Prostate gland (tissue), 2 donors: ENCODE measurements at regions not wholly inside any gene's neighbourhood (a gene's known extent, or its start where the extent isn't known, plus 50 kb on each side); places are given as distances from the start of the nearest gene placed in this dataset.
"Not testable (repeated sequence)": the region's sequence is repeated elsewhere in the genome, so short reads cannot be mapped to it uniquely, and the experiment has no call there.

Experiments
- POLR2AphosphoS5 ChIP-seq: sonication (generic); formaldehyde crosslinking; IDR thresholded peaks from one replicate; pipeline ENCODE4 v1.6.1; 2017; ENCODE audit warnings: antibody characterized with exemption
- TF ChIP-seq, protein P1 (sequence below), 4 experiments: fragments of 200-600 bp in 2 of 4; fragments of 450-650 bp in 2 of 4; sonication (generic) in 2 of 4; IDR thresholded peaks; 1 replicate in 3 of 4; 2 replicates in 1 of 4; pipeline ENCODE4 v1.5.1; 2016 to 2019; ENCODE audit warnings: antibody characterized with exemption in 4 of 4, mild to moderate bottlenecking in 2 of 4, moderate library complexity in 2 of 4

DNA sequence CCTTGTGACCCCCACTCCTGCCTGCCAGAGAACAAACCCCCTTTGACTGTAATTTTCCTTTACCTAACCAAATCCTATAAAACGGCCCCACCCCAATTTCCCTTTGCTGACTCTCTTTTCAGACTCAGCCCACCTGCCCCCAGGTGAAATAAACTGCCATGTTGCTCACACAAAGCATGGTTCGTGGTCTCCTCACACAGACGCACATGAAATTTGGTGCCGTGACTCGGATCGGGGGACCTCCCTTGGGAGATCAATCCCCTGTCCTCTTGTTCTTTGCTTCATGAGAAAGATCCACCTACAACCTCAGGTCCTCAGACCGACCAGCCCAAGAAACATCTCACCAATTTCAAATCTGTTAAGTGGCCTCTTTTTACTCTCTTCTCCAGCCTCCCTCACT lies 179.0 kb downstream of the RASEF start:
- TF ChIP-seq POLR2AphosphoS5, result not testable (repeated sequence)
- TF ChIP-seq, protein P1, sequence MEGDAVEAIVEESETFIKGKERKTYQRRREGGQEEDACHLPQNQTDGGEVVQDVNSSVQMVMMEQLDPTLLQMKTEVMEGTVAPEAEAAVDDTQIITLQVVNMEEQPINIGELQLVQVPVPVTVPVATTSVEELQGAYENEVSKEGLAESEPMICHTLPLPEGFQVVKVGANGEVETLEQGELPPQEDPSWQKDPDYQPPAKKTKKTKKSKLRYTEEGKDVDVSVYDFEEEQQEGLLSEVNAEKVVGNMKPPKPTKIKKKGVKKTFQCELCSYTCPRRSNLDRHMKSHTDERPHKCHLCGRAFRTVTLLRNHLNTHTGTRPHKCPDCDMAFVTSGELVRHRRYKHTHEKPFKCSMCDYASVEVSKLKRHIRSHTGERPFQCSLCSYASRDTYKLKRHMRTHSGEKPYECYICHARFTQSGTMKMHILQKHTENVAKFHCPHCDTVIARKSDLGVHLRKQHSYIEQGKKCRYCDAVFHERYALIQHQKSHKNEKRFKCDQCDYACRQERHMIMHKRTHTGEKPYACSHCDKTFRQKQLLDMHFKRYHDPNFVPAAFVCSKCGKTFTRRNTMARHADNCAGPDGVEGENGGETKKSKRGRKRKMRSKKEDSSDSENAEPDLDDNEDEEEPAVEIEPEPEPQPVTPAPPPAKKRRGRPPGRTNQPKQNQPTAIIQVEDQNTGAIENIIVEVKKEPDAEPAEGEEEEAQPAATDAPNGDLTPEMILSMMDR (IDR thresholded peaks at IDR 0.05), result not testable (repeated sequence)
